GM21737 (cell line): ENCODE measurements at regions not wholly inside any gene's neighbourhood (a gene's known extent, or its start where the extent isn't known, plus 50 kb on each side); places are given as distances from the start of the nearest gene placed in this dataset.

ENCODE experiments used
- ATAC-seq: cut with Tn5 transposase; IDR thresholded peaks from one replicate; pipeline ENCODE4 v1.9.1; 2021; ENCODE audit warnings: mild to moderate bottlenecking, moderate library complexity; ENCODE audit not compliant: unreplicated experiment

GRCh38 chr6:19128701-19129100, 708.5 kb upstream of the ID4 start:
- ATAC-seq, result no peak

- ATAC-seq, result no peak
These were observed 701.5 kb upstream of the ID4 start for GRCh38 chr6:19135706-19136105.

GRCh38 chr6:19137505-19137904, 699.7 kb upstream of the ID4 start:
- ATAC-seq, result no peak

- ATAC-seq, result no peak
These were observed 694.9 kb upstream of the ID4 start for GRCh38 chr6:19142275-19142674.

GRCh38 chr6:19150307-19150706, 686.9 kb upstream of the ID4 start:
- ATAC-seq, result no peak

- ATAC-seq, result no peak
These were observed 683.7 kb upstream of the ID4 start for GRCh38 chr6:19153270-19153980.

GRCh38 chr6:19153981-19154295, 683.2 kb upstream of the ID4 start:
- ATAC-seq, result no peak

- no peak for ATAC-seq
These were observed 680.7 kb upstream of the ID4 start for GRCh38 chr6:19156443-19156842.

GRCh38 chr6:19157486-19157885, 679.7 kb upstream of the ID4 start:
- ATAC-seq, result no peak

GRCh38 chr6:19158586-19158985, 678.6 kb upstream of the ID4 start:
- ATAC-seq, result no peak

GRCh38 chr6:19159089-19159488, 678.1 kb upstream of the ID4 start:
- ATAC-seq, result no peak

GRCh38 chr6:19159561-19159960, 677.6 kb upstream of the ID4 start:
- ATAC-seq, result no peak

GRCh38 chr6:19160081-19160730, 677.0 kb upstream of the ID4 start:
- no peak for ATAC-seq

- no peak for ATAC-seq
These were observed 669.9 kb upstream of the ID4 start for GRCh38 chr6:19167251-19167650.

- ATAC-seq, result no peak
These were observed 667.8 kb upstream of the ID4 start for GRCh38 chr6:19169366-19169765.

GRCh38 chr6:19175023-19175422, 662.1 kb upstream of the ID4 start:
- ATAC-seq, result no peak

GRCh38 chr6:19180348-19181072, 656.7 kb upstream of the ID4 start:
- ATAC-seq, result no peak

- no peak for ATAC-seq
These were observed 656.0 kb upstream of the ID4 start for GRCh38 chr6:19181211-19181610.

GRCh38 chr6:19193624-19194023, 643.5 kb upstream of the ID4 start:
- no peak for ATAC-seq

GRCh38 chr6:19204445-19204844, 632.7 kb upstream of the ID4 start:
- ATAC-seq, result no peak

- no peak for ATAC-seq
These were observed 632.1 kb upstream of the ID4 start for GRCh38 chr6:19205076-19205475.

- no peak for ATAC-seq
These were observed 628.0 kb upstream of the ID4 start for GRCh38 chr6:19209202-19209601.
